H9 (cell line): ENCODE measurements at regions not wholly inside any gene's neighbourhood (a gene's known extent, or its start where the extent isn't known, plus 50 kb on each side); places are given as distances from the start of the nearest gene placed in this dataset.

ENCODE experiments used
- DNase-seq: peaks from one replicate; pipeline ENCODE4 v3.0.0-alpha.2; 2017
- H2AFZ ChIP-seq: one replicate; pipeline ENCODE4 v1.6.1; 2013; ENCODE audit warnings: mild to moderate bottlenecking, low read length, control low read depth, moderate library complexity
- H2AK5ac ChIP-seq: 2 replicates; pipeline ENCODE4 v1.6.1; 2013; ENCODE audit warnings: low read length, control low read depth, mixed read lengths; ENCODE audit not compliant: insufficient read length
- H2BK120ac ChIP-seq: one replicate; pipeline ENCODE4 v1.6.1; 2013; ENCODE audit warnings: low read depth, mild to moderate bottlenecking, low read length, control low read depth, inconsistent platforms; ENCODE audit not compliant: poor library complexity, severe bottlenecking
- H2BK12ac ChIP-seq: 2 replicates; pipeline ENCODE4 v1.6.1; 2013; ENCODE audit warnings: low read length, control low read depth, mixed read lengths, low read depth; ENCODE audit not compliant: insufficient read length
- H2BK15ac ChIP-seq: 2 replicates; pipeline ENCODE4 v1.6.1; 2013; ENCODE audit warnings: low read depth, low read length, control low read depth
- H2BK20ac ChIP-seq: one replicate; pipeline ENCODE4 v1.6.1; 2013; ENCODE audit warnings: low read depth, mild to moderate bottlenecking, low read length, control low read depth, inconsistent platforms; ENCODE audit not compliant: poor library complexity, severe bottlenecking
- H2BK5ac ChIP-seq: 2 replicates; pipeline ENCODE4 v1.6.1; 2013; ENCODE audit warnings: low read length, control low read depth, mixed read lengths; ENCODE audit not compliant: insufficient read length
- H3K14ac ChIP-seq: 2 replicates; pipeline ENCODE4 v1.6.1; 2013; ENCODE audit warnings: low read length, control low read depth; ENCODE audit not compliant: insufficient read depth
- H3K18ac ChIP-seq: 2 replicates; pipeline ENCODE4 v1.6.1; 2013; ENCODE audit warnings: low read depth, mild to moderate bottlenecking, mixed read lengths, low read length, control low read depth; ENCODE audit not compliant: insufficient read length
- H3K23ac ChIP-seq: 2 replicates; pipeline ENCODE4 v1.6.1; 2013; ENCODE audit warnings: low read length, control low read depth, mixed read lengths, low read depth; ENCODE audit not compliant: insufficient read length
- H3K23me2 ChIP-seq: 2 replicates; pipeline ENCODE4 v1.6.1; 2013; ENCODE audit warnings: low read depth, mild to moderate bottlenecking, mixed read lengths, low read length, control low read depth; ENCODE audit not compliant: insufficient read length, poor library complexity, severe bottlenecking
- H3K27ac ChIP-seq: 2 replicates; pipeline ENCODE4 v1.5.1; 2013; ENCODE audit warnings: low read length, control low read depth, mixed read lengths, low read depth; ENCODE audit not compliant: insufficient read length
- H3K27me3 ChIP-seq: 2 replicates; pipeline ENCODE4 v1.6.1; 2013; ENCODE audit warnings: low read length, control low read depth, inconsistent platforms; ENCODE audit not compliant: insufficient read depth
- H3K4ac ChIP-seq: 2 replicates; pipeline ENCODE4 v1.6.1; 2013; ENCODE audit warnings: low read depth, mild to moderate bottlenecking, control low read depth, inconsistent platforms, low read length, moderate library complexity
- H3K4me1 ChIP-seq: 2 replicates; pipeline ENCODE4 v1.6.1; 2013; ENCODE audit warnings: low read length, control low read depth, inconsistent platforms; ENCODE audit not compliant: insufficient read depth
- H3K4me2 ChIP-seq: 2 replicates; pipeline ENCODE4 v1.6.1; 2013; ENCODE audit warnings: low read length, control low read depth, mixed read lengths; ENCODE audit not compliant: insufficient read length, insufficient read depth
- H3K56ac ChIP-seq: 2 replicates; pipeline ENCODE4 v1.6.1; 2013; ENCODE audit warnings: low read depth, mild to moderate bottlenecking, mixed read lengths, low read length, control low read depth; ENCODE audit not compliant: insufficient read length
- H3K79me1 ChIP-seq: 2 replicates; pipeline ENCODE4 v1.6.1; 2013; ENCODE audit warnings: low read depth, mild to moderate bottlenecking, moderate library complexity, low read length, control low read depth, inconsistent platforms; ENCODE audit not compliant: insufficient read depth, poor library complexity, severe bottlenecking
- H3K79me2 ChIP-seq: 2 replicates; pipeline ENCODE4 v1.6.1; 2013; ENCODE audit warnings: low read length, control low read depth, inconsistent platforms; ENCODE audit not compliant: insufficient read depth
- H3K9ac ChIP-seq: 2 replicates; pipeline ENCODE4 v1.6.1; 2013; ENCODE audit warnings: low read length, control low read depth, mixed read lengths; ENCODE audit not compliant: insufficient read length; ENCODE audit errors: extremely low read depth
- H3K9me3 ChIP-seq: one replicate; pipeline ENCODE4 v1.6.1; 2013; ENCODE audit warnings: low read depth, low read length, inconsistent platforms; ENCODE audit not compliant: control insufficient read depth
- H3T11ph ChIP-seq: one replicate; pipeline ENCODE4 v1.6.1; 2013; ENCODE audit warnings: mild to moderate bottlenecking, low read length, control low read depth, inconsistent platforms
- H4K20me1 ChIP-seq: one replicate; pipeline ENCODE4 v1.6.1; 2013; ENCODE audit not compliant: control insufficient read depth, insufficient read length, insufficient read depth
- H4K5ac ChIP-seq: 2 replicates; pipeline ENCODE4 v1.6.1; 2013; ENCODE audit warnings: low read depth, mild to moderate bottlenecking, mixed read lengths, low read length, control low read depth; ENCODE audit not compliant: insufficient read length
- H4K8ac ChIP-seq: replicated peaks from 2 replicates; pipeline ENCODE4 v1.6.1; 2013; ENCODE audit warnings: low read length, control low read depth, mixed read lengths, low read depth; ENCODE audit not compliant: insufficient read length
- H4K91ac ChIP-seq: 2 replicates; pipeline ENCODE4 v1.6.1; 2013; ENCODE audit warnings: low read depth, mild to moderate bottlenecking, moderate library complexity, mixed read lengths, low read length, control low read depth; ENCODE audit not compliant: insufficient read length
- H3K27ac Mint-ChIP-seq, 3 experiments: 2 replicates in 2 of 3; 3 replicates in 1 of 3; pipeline ENCODE4 v1.8.0; 2020 to 2021; ENCODE audit warnings: mixed read lengths in 3 of 3, mild to moderate bottlenecking in 1 of 3, moderate library complexity in 1 of 3
- H3K27me3 Mint-ChIP-seq: 2 replicates; pipeline ENCODE4 v1.8.0; 2021; ENCODE audit warnings: low read depth, mild to moderate bottlenecking, moderate library complexity, mixed read lengths
- H3K36me3 Mint-ChIP-seq, 3 experiments: 2 replicates in 2 of 3; 3 replicates in 1 of 3; pipeline ENCODE4 v1.8.0; 2020 to 2021; ENCODE audit warnings: low read depth in 3 of 3, mixed read lengths in 3 of 3; ENCODE audit not compliant: insufficient read depth in 1 of 3
- H3K4me1 Mint-ChIP-seq, 2 experiments: 2 replicates each; pipeline ENCODE4 v1.8.0; 2020; ENCODE audit warnings: mixed read lengths in 2 of 2
- H3K4me3 Mint-ChIP-seq, 2 experiments: 2 replicates in 1 of 2; 3 replicates in 1 of 2; pipeline ENCODE4 v1.8.0; 2020 to 2021; ENCODE audit warnings: mild to moderate bottlenecking in 2 of 2, mixed read lengths in 2 of 2, moderate library complexity in 1 of 2
- H3K9me3 Mint-ChIP-seq, 2 experiments: 2 replicates in 1 of 2; 3 replicates in 1 of 2; pipeline ENCODE4 v1.8.0; 2020; ENCODE audit warnings: mild to moderate bottlenecking in 2 of 2, mixed read lengths in 2 of 2, moderate library complexity in 1 of 2
- CTCF ChIP-seq: fragments of 200-600 bp; sonication (generic); conservative IDR thresholded peaks from 3 replicates; pipeline ENCODE4 v1.8.0; 2021; ENCODE audit warnings: antibody characterized with exemption, mild to moderate bottlenecking
- WGBS: extraction: QIAGEN DNeasy Blood & Tissue Kit; methylation state at CpG from one replicate; pipeline ENCODE4 v1.1.7; 2013; ENCODE audit warnings: missing lambda C conversion rate, low lambda C conversion rate, mixed read lengths; ENCODE audit not compliant: insufficient read length; ENCODE audit errors: extremely low coverage; 5-methylcytosine and 5-hydroxymethylcytosine counted together

DNA sequence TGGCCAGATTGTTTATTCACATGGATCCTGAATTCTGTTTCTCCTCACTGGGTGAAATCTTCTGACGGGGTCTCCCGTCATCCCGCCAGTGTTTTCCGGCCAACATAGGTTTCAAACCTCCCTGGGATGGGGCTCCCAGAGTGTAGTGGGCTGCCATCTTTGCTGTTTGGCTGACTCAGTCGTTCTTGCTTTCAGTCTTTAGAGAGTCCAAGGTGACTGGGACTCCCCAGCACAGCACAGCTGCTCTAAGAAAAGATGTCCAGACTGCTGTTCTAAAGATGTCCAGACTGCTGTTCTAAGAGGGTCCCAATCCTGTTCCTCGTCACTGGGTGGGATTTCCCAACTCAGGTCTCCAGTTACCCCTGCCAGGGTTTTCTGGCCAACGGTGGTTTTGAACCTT is 801.9 kb upstream of the IGFBP3 start:
- no CpG with 5 or more reads among the region's 7 CpGs for WGBS
- H3K23ac ChIP-seq, result no peak overlapping the region
- H4K91ac ChIP-seq, result no peak overlapping the region
- H4K20me1 ChIP-seq, result no peaks in the 10 kb centered on the region
- H3K4me2 ChIP-seq, result no peak overlapping the region
- H3K27me3 ChIP-seq, result no peaks in the 10 kb centered on the region
- H3K14ac ChIP-seq, result no peak overlapping the region
- DNase-seq, result no peak
- no peaks in the 10 kb centered on the region for H3K79me1 ChIP-seq
- no peak overlapping the region for H3K56ac ChIP-seq
- no peak for TF ChIP-seq CTCF
- H3K4me1 ChIP-seq, result no peaks in the 10 kb centered on the region
- H3K23me2 ChIP-seq, result no peaks in the 10 kb centered on the region
- Mint-ChIP-seq H3K4me1 (no peaks in the 10 kb centered on the region), H3K36me3 (peaks cover 0 to 3% (median 0%) of the 10 kb centered on the region in 3 experiments; a peak in 2 of 7 replicates), H3K27ac (no peak overlapping the region), H3K9me3 (no peaks in the 10 kb centered on the region; a peak in 1 of 5 replicates), H3K27me3 (no peaks in the 10 kb centered on the region; the same call in 1 of the 2 replicates), H3K4me3 (no peak overlapping the region)
- no peak overlapping the region for H2BK12ac ChIP-seq
- H3K9me3 ChIP-seq, result no peaks in the 10 kb centered on the region
- H3T11ph ChIP-seq, result no peak overlapping the region
- H2BK5ac ChIP-seq, result no peak overlapping the region
- no peak overlapping the region for H3K4ac ChIP-seq
- no peak overlapping the region for H2BK120ac ChIP-seq
- H2BK15ac ChIP-seq, result no peak overlapping the region
- H2BK20ac ChIP-seq, result no peak overlapping the region
- no peak overlapping the region for H2AK5ac ChIP-seq
- no peak overlapping the region for H3K18ac ChIP-seq
- H4K5ac ChIP-seq, result no peak overlapping the region
- H2AFZ ChIP-seq, result no peak overlapping the region
- no peaks in the 10 kb centered on the region for H3K79me2 ChIP-seq
- H4K8ac ChIP-seq, result no peak overlapping the region
- no peak overlapping the region for H3K9ac ChIP-seq
- H3K27ac ChIP-seq, result no peak overlapping the region
